Transverse colon (tissue), 3 donors: ENCODE measurements at regions not wholly inside any gene's neighbourhood (a gene's known extent, or its start where the extent isn't known, plus 50 kb on each side); places are given as distances from the start of the nearest gene placed in this dataset.

Source experiments
- CTCF ChIP-seq, 5 experiments: fragments of 200-600 bp in 3 of 5; fragments of 450-650 bp in 2 of 5; sonication (generic) in 3 of 5; IDR thresholded peaks; 1 replicate in 2 of 5; 2 replicates in 3 of 5; pipeline ENCODE4 v1.5.1; 2016 to 2017; ENCODE audit warnings: antibody characterized with exemption in 5 of 5, inconsistent platforms in 3 of 5, mild to moderate bottlenecking in 2 of 5, moderate library complexity in 1 of 5
- EP300 ChIP-seq: sonication (generic); formaldehyde crosslinking; IDR thresholded peaks from one replicate; pipeline ENCODE4 v1.6.1; 2017; ENCODE audit warnings: antibody characterized with exemption, low read depth
- POLR2A ChIP-seq: fragments of 450-650 bp; IDR thresholded peaks from one replicate; pipeline ENCODE4 v1.6.1; 2016; ENCODE audit warnings: antibody characterized with exemption, mild to moderate bottlenecking, moderate library complexity

- TF ChIP-seq CTCF (IDR thresholded peaks at IDR 0.05): no peak
- TF ChIP-seq POLR2A: no peak
- no peak for TF ChIP-seq EP300
Observed at GRCh38 chr12:127399451-127399850, 867.5 kb upstream of the TMEM132C start.
